GM12878 (cell line): ENCODE measurements at regions not wholly inside any gene's neighbourhood (a gene's known extent, or its start where the extent isn't known, plus 50 kb on each side); places are given as distances from the start of the nearest gene placed in this dataset.

Experiments used
- ATAC-seq: fragments of 200-7000 bp; cut with Tn5 transposase; 3 replicates; pipeline ENCODE4 v1.9.1; 2020; ENCODE audit warnings: mild to moderate bottlenecking, moderate library complexity
- BruUV-seq: library from RNA; stranded (reverse); fragments of 400-500 nt; replicated peaks from 2 replicates; lab custom pipeline; 2021; lab: Mats Ljungman, UMichigan
- CTCF ChIA-PET: fragments of 300-600 bp; sonication (Branson Sonifier 250); formaldehyde crosslinking; extraction: SDS; loops from one replicate; lab custom pipeline; 2021; ENCODE audit warnings: inconsistent platforms; lab: Yijun Ruan, JAX
- POLR2A ChIA-PET: fragments of 350-600 bp; formaldehyde crosslinking; extraction: SDS; loops from one replicate; lab custom pipeline; 2021; ENCODE audit warnings: inconsistent platforms; lab: Charles Lee
- RAD21 ChIA-PET: fragments of 300-600 bp; sonication (Branson Sonifier 250); formaldehyde crosslinking; loops from one replicate; lab custom pipeline; 2023; ENCODE audit warnings: antibody characterized with exemption; ENCODE audit not compliant: unreplicated experiment; lab: Charles Lee
- SMC1A ChIA-PET: fragments of 300-600 bp; sonication (Branson Sonifier 250); formaldehyde crosslinking; loops from one replicate; lab custom pipeline; 2023; ENCODE audit not compliant: unreplicated experiment, uncharacterized antibody; lab: Charles Lee
- DNase-seq: peaks from one replicate; pipeline ENCODE4 v3.0.0-alpha.2; 2011; ENCODE audit warnings: low read depth, low spot score
- FAIRE-seq: peaks from 3 replicates; lab custom pipeline; 2011; peaks lifted over from hg19 to GRCh38; lab: Jason Lieb, UNC
- H2AFZ ChIP-seq: 2 replicates; pipeline ENCODE4 v1.6.0; 2011; ENCODE audit warnings: low read depth, low read length, control low read depth; ENCODE audit not compliant: control insufficient read depth
- H3K27ac ChIP-seq: 2 replicates; pipeline ENCODE4 v1.5.1; 2011; ENCODE audit warnings: control low read depth; ENCODE audit not compliant: control insufficient read depth, insufficient read depth
- H3K27me3 ChIP-seq, 2 experiments: replicated peaks in 1 of 2; 2 replicates each; pipeline versions ENCODE4 v1.6.0 to v1.6.1; 2011; ENCODE audit warnings: low read length in 1 of 2; ENCODE audit not compliant: control insufficient read depth in 2 of 2, insufficient read depth in 2 of 2
- H3K36me3 ChIP-seq, 2 experiments: 2 replicates each; pipeline ENCODE4 v1.5.1; 2011; ENCODE audit warnings: low read length in 1 of 2; ENCODE audit not compliant: control insufficient read depth in 2 of 2, insufficient read depth in 2 of 2
- H3K4me1 ChIP-seq: 2 replicates; pipeline ENCODE4 v1.6.1; 2011; ENCODE audit warnings: mild to moderate bottlenecking, low read length, moderate library complexity, mixed read lengths; ENCODE audit not compliant: control insufficient read depth, insufficient read depth
- H3K4me2 ChIP-seq: 2 replicates; pipeline ENCODE4 v1.6.0; 2011; ENCODE audit warnings: control low read depth; ENCODE audit not compliant: control insufficient read depth, insufficient read depth
- H3K4me3 ChIP-seq: fragments of 200-600 bp; sonication (generic); 2 replicates; pipeline ENCODE4 v1.5.1; 2016
- H3K79me2 ChIP-seq: 2 replicates; pipeline ENCODE4 v1.6.0; 2011; ENCODE audit warnings: low read length; ENCODE audit not compliant: control insufficient read depth, insufficient read depth
- H3K9ac ChIP-seq: 2 replicates; pipeline ENCODE4 v1.8.0; 2011; ENCODE audit warnings: low read length, control low read depth, mixed read lengths; ENCODE audit not compliant: control insufficient read depth, insufficient read depth
- H3K9me3 ChIP-seq: replicated peaks from 3 replicates; pipeline ENCODE4 v1.5.1; 2011; ENCODE audit warnings: mild to moderate bottlenecking, low read length; ENCODE audit not compliant: control insufficient read depth, insufficient read depth
- H4K20me1 ChIP-seq: 2 replicates; pipeline ENCODE4 v1.6.0; 2011; ENCODE audit not compliant: control insufficient read depth, insufficient read depth
- ATF3 ChIP-seq: IDR thresholded peaks from 2 replicates; pipeline ENCODE4 v1.6.1; 2011; ENCODE audit warnings: low read depth, mild to moderate bottlenecking, low read length, moderate library complexity, borderline replicate concordance; ENCODE audit errors: extremely low read depth
- BCLAF1 ChIP-seq: fragments of 450-650 bp; IDR thresholded peaks from 2 replicates; pipeline ENCODE4 v1.6.1; 2017; ENCODE audit warnings: antibody characterized with exemption, mild to moderate bottlenecking, moderate library complexity
- FOXM1 ChIP-seq: IDR thresholded peaks from 2 replicates; pipeline ENCODE4 v1.6.1; 2012; ENCODE audit warnings: low read depth, mild to moderate bottlenecking, inconsistent platforms, low read length, moderate library complexity
- KLF5 ChIP-seq: fragments of 450-650 bp; IDR thresholded peaks from 2 replicates; pipeline ENCODE4 v1.6.1; 2014; ENCODE audit warnings: mild to moderate bottlenecking; ENCODE audit not compliant: partially characterized antibody
- POLR2AphosphoS2 ChIP-seq: IDR thresholded peaks from 2 replicates; pipeline ENCODE4 v1.6.1; 2011; ENCODE audit warnings: low read depth, mild to moderate bottlenecking, low read length, improper control_type of control experiment, moderate library complexity
- WGBS: methylation state at CpG from one replicate; pipeline ENCODE4 v1.1.6; 2016; ENCODE audit warnings: low lambda C conversion rate; ENCODE audit not compliant: insufficient replicate concordance, insufficient coverage; ENCODE audit errors: missing lambda C conversion rate; 5-methylcytosine and 5-hydroxymethylcytosine counted together
- in situ Hi-C: fragments of 300-500 bp; cut with MboI; formaldehyde crosslinking; loops from 9 replicates; pipeline ENCODE4 v1.14.3; 2018; ENCODE audit warnings: mixed read lengths
- intact Hi-C: fragments of 100-400 bp; cut with micrococcal nuclease; formaldehyde crosslinking; loops from one replicate; pipeline ENCODE4 v1.14.2; 2022; ENCODE audit not compliant: unreplicated experiment

- Histone ChIP-seq H2AFZ (no peak overlapping the region), H3K9ac (no peak overlapping the region), H3K36me3 (no peaks in the 10 kb centered on the region), H3K4me1 (no peaks in the 10 kb centered on the region), H3K79me2 (no peaks in the 10 kb centered on the region), H3K27ac (no peak overlapping the region), H4K20me1 (no peaks in the 10 kb centered on the region)
- FAIRE-seq, result no peak
- CTCF ChIA-PET, result no interaction called here
- in situ Hi-C loops, result no loop called here
- BruUV-seq, result no TSS peak
- DNase-seq, result no peak
- RAD21 ChIA-PET, result no interaction called here
- TF ChIP-seq FOXM1 (no peak), POLR2AphosphoS2 (no peak), ATF3 (no peak), BCLAF1 (no peak), KLF5 (no peak)
- TF ChIP-seq, all 136 proteins: peak for 0
- no peak overlapping the region for H3K4me2 ChIP-seq
- no peak overlapping the region for H3K4me3 ChIP-seq
- H3K9me3 ChIP-seq, result no peaks in the 10 kb centered on the region
- POLR2A ChIA-PET, result no interaction called here
- H3K27me3 ChIP-seq, result no peaks in the 10 kb centered on the region
- ATAC-seq, result no peak
- 17% methylated on average over 3 of the region's 3 CpGs for WGBS
- SMC1A ChIA-PET, result no interaction called here
- intact Hi-C loops, result no loop called here
Observed at GRCh38 chr1:78358165-78358564, 132.6 kb upstream of the PTGFR start.
